ENCODE measurements at regions not wholly inside any gene's neighbourhood (a gene's known extent, or its start where the extent isn't known, plus 50 kb on each side); places are given as distances from the start of the nearest gene placed in this dataset.

GRCh38 chr21:27502801-27503200 is 535.9 kb upstream of the ADAMTS5 start:
- TF ChIP-seq CTCF (IDR thresholded peaks at IDR 0.05; ENCODE audit: insufficient read depth, low read length, poor library complexity, severe bottlenecking) (no peak), EZH2phosphoT487 (conservative IDR thresholded peaks at IDR 0.05; ENCODE audit: low read length) (no peak)

GRCh38 chr21:27498025-27498424 is 531.1 kb upstream of the ADAMTS5 start:
- Histone ChIP-seq H3F3A (ENCODE audit: insufficient read depth) (no peaks in the 10 kb centered on the region), H3K27ac (ENCODE audit: low read depth, low read length) (no peak overlapping the region), H3K9ac (ENCODE audit: low read length) (no peak overlapping the region), H3K4me3 (ENCODE audit: insufficient read depth, low read length, poor library complexity, severe bottlenecking) (no peak overlapping the region), H3K79me2 (ENCODE audit: insufficient read depth, low read length) (no peaks in the 10 kb centered on the region), H3K27me3 (ENCODE audit: low read length) (no peaks in the 10 kb centered on the region), H3K9me3 (ENCODE audit: insufficient read depth, low read length) (0 out of 2 replicates have a peak, but pooled peaks cover 3% of the 10 kb centered on the region), H3K4me2 (ENCODE audit: low read depth, low read length, poor library complexity, severe bottlenecking) (no peak overlapping the region), H2AFZ (ENCODE audit: low read depth, low read length, severe bottlenecking) (no peak overlapping the region), H3K9me2 (replicated peaks; ENCODE audit: insufficient read depth, low read length) (no peaks in the 10 kb centered on the region), H4K20me1 (ENCODE audit: low read depth, low read length) (no peaks in the 10 kb centered on the region), H3K36me3 (ENCODE audit: low read length) (no peaks in the 10 kb centered on the region)
- TF ChIP-seq CTCF (IDR thresholded peaks at IDR 0.05; ENCODE audit: insufficient read depth, low read length, poor library complexity, severe bottlenecking) (no peak), EZH2phosphoT487 (conservative IDR thresholded peaks at IDR 0.05; ENCODE audit: low read length) (no peak)

More at GRCh38 chr21:27502801-27503200, 535.9 kb upstream of the ADAMTS5 start:
- Histone ChIP-seq H3K9ac (ENCODE audit: low read length) (no peak overlapping the region), H3K36me3 (ENCODE audit: low read length) (no peaks in the 10 kb centered on the region), H3K9me3 (ENCODE audit: insufficient read depth, low read length) (0 out of 2 replicates have a peak, but pooled peaks cover 3% of the 10 kb centered on the region), H2AFZ (ENCODE audit: low read depth, low read length, severe bottlenecking) (no peak overlapping the region), H3F3A (ENCODE audit: insufficient read depth) (no peaks in the 10 kb centered on the region), H3K9me2 (replicated peaks; ENCODE audit: insufficient read depth, low read length) (no peaks in the 10 kb centered on the region), H3K27ac (ENCODE audit: low read depth, low read length) (no peak overlapping the region), H3K27me3 (ENCODE audit: low read length) (no peaks in the 10 kb centered on the region), H3K4me2 (ENCODE audit: low read depth, low read length, poor library complexity, severe bottlenecking) (no peak overlapping the region), H3K4me3 (ENCODE audit: insufficient read depth, low read length, poor library complexity, severe bottlenecking) (no peak overlapping the region), H4K20me1 (ENCODE audit: low read depth, low read length) (no peaks in the 10 kb centered on the region), H3K79me2 (ENCODE audit: insufficient read depth, low read length) (no peaks in the 10 kb centered on the region)

GRCh38 chr21:27495836-27496235 is 528.9 kb upstream of the ADAMTS5 start:
- no peaks in the 10 kb centered on the region for H3K27me3 ChIP-seq (ENCODE audit: low read length)
- no peaks in the 10 kb centered on the region for H3K9me3 ChIP-seq (ENCODE audit: insufficient read depth, low read length)
- no peaks in the 10 kb centered on the region for H3K36me3 ChIP-seq (ENCODE audit: low read length)
- no peak overlapping the region for H3K4me2 ChIP-seq (ENCODE audit: low read depth, low read length, poor library complexity, severe bottlenecking)
- H3K79me2 ChIP-seq (ENCODE audit: insufficient read depth, low read length) = no peaks in the 10 kb centered on the region
- H4K20me1 ChIP-seq (ENCODE audit: low read depth, low read length) = no peaks in the 10 kb centered on the region
- H3F3A ChIP-seq (ENCODE audit: insufficient read depth) = no peaks in the 10 kb centered on the region
- no peak overlapping the region for H3K27ac ChIP-seq (ENCODE audit: low read depth, low read length)
- H3K4me3 ChIP-seq (ENCODE audit: insufficient read depth, low read length, poor library complexity, severe bottlenecking) = no peak overlapping the region
- H2AFZ ChIP-seq (ENCODE audit: low read depth, low read length, severe bottlenecking) = no peak overlapping the region
- TF ChIP-seq EZH2phosphoT487 (conservative IDR thresholded peaks at IDR 0.05; ENCODE audit: low read length) (no peak), CTCF (IDR thresholded peaks at IDR 0.05; ENCODE audit: insufficient read depth, low read length, poor library complexity, severe bottlenecking) (no peak)
- no peak overlapping the region for H3K9ac ChIP-seq (ENCODE audit: low read length)
- H3K9me2 ChIP-seq (replicated peaks; ENCODE audit: insufficient read depth, low read length) = no peaks in the 10 kb centered on the region
